Hepatocyte (in vitro differentiated cells): ENCODE measurements at regions not wholly inside any gene's neighbourhood (a gene's known extent, or its start where the extent isn't known, plus 50 kb on each side); places are given as distances from the start of the nearest gene placed in this dataset.

ENCODE experiments used
- CTCF ChIP-seq: fragments of 200-600 bp; sonication (generic); IDR thresholded peaks from 2 replicates; pipeline ENCODE4 v1.5.1; 2016; ENCODE audit warnings: antibody characterized with exemption, mild to moderate bottlenecking; ENCODE audit not compliant: poor library complexity
- EZH2 ChIP-seq: fragments of 200-600 bp; sonication (generic); IDR thresholded peaks from 2 replicates; pipeline ENCODE4 v1.6.1; 2016; ENCODE audit warnings: antibody characterized with exemption, mild to moderate bottlenecking, borderline replicate concordance
- EZH2phosphoT487 ChIP-seq: fragments of 200-600 bp; sonication (generic); IDR thresholded peaks from one replicate; pipeline ENCODE4 v1.6.1; 2018; ENCODE audit warnings: antibody characterized with exemption, mild to moderate bottlenecking, low read depth, moderate library complexity; ENCODE audit not compliant: unreplicated experiment, severe bottlenecking

GRCh38 chr7:36034020-36034419 is 119.0 kb upstream of the EEPD1 start:
- no peak for TF ChIP-seq EZH2phosphoT487
- TF ChIP-seq CTCF, result no peak
- no peak for TF ChIP-seq EZH2
